SHP77 (cell line): ENCODE measurements at regions not wholly inside any gene's neighbourhood (a gene's known extent, or its start where the extent isn't known, plus 50 kb on each side); places are given as distances from the start of the nearest gene placed in this dataset.

ENCODE experiments used
- DNase-seq, 2 experiments: peaks; one replicate each; lab custom pipeline; 2025; lab: John Stamatoyannopoulos, UW

DNA sequence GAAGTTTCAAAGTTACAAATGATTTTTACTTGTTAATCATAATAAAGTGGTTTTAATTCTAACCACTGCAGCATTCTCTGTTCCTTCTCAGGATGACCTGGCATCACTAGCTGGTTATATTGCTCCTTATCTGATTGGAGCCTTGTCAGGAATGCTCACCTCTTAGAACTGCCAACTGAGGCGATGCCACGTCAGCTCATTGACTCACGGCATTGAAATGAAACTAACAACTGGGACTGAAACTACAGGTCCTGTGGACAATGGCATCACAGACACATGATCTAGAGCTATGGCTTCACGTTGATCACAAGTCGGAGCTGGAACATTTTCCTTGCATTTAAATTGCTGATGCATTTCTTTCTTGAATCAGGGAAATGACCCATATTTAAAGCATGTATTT lies 54.9 kb upstream of the MAP2 start:
- DNase-seq, result peak; percentile 25 to 75

DNA sequence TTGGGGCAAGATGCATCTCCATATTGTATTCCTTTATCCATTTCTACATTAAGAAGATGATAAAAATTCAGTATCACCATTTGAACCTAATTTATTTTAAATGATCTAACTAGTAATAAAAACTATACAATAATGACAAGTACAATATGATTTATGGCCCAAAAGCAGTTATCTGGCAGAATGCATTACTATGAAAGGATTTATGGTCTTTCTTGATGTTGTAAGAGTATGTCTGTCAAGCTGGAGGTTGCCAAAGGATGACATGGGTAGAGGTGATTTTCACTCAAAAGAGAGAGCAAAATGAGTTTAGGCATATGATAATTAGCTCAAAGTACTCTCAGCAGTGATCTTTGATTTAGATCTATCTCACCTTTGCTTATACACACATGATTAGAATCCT lies 54.2 kb upstream of the MAP2 start:
- no peak for DNase-seq

- DNase-seq, result no peak
Measured at GRCh38 chr2:209371407-209371806, 52.4 kb upstream of the MAP2 start.
